ENCODE measurements at regions not wholly inside any gene's neighbourhood (a gene's known extent, or its start where the extent isn't known, plus 50 kb on each side); places are given as distances from the start of the nearest gene placed in this dataset.

DNA sequence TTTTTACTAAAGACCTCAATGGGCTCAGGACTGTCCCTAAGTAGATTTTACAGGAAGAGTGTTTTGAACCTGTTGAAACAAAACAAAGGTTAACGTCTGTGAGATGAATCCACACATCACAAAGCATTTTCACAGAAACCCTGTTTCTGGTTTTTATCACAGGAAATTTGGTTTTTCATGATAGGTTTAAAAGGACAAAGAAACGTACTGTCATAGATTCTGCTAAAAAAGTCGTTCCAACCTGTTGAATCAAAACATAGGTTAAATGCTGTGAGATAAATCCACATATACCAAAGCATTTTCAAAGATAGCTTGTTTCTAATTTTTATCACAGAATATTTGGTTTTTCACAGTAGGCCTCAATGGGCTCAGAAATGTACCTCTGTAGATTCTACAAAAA, 1531.0 kb downstream of the UQCRFS1 start:
- no peak overlapping the region for H3K4me3 ChIP-seq (ENCODE audit: low read depth, low read length)
- no peak for DNase-seq (ENCODE audit: low read depth)
- TF ChIP-seq, protein P1, sequence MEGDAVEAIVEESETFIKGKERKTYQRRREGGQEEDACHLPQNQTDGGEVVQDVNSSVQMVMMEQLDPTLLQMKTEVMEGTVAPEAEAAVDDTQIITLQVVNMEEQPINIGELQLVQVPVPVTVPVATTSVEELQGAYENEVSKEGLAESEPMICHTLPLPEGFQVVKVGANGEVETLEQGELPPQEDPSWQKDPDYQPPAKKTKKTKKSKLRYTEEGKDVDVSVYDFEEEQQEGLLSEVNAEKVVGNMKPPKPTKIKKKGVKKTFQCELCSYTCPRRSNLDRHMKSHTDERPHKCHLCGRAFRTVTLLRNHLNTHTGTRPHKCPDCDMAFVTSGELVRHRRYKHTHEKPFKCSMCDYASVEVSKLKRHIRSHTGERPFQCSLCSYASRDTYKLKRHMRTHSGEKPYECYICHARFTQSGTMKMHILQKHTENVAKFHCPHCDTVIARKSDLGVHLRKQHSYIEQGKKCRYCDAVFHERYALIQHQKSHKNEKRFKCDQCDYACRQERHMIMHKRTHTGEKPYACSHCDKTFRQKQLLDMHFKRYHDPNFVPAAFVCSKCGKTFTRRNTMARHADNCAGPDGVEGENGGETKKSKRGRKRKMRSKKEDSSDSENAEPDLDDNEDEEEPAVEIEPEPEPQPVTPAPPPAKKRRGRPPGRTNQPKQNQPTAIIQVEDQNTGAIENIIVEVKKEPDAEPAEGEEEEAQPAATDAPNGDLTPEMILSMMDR (conservative IDR thresholded peaks at IDR 0.05; ENCODE audit: low read depth, low read length) = no peak

DNA sequence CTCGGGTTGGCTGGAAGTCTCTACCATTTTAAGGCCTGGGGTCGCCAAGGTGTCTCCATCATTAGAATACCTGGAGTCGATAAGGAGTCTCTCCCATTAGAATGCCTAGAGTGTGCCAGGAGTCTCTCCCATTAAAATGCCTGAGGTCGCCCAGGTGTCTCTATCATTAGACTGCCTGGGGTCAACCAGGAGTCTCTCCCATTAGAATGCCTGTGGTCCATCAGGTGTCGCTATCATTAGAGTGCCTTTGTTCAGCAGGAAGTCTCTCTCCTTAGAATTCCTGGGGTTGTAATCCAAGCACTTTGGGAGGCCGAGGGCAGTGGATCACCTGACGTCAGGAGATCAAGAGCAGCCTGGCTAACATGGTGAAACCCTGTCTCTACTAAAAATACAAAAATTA, 1533.0 kb downstream of the UQCRFS1 start:
- no peak overlapping the region for H3K4me3 ChIP-seq (ENCODE audit: low read depth, low read length)
- TF ChIP-seq, protein P1 (conservative IDR thresholded peaks at IDR 0.05; ENCODE audit: low read depth, low read length) = no peak

DNA sequence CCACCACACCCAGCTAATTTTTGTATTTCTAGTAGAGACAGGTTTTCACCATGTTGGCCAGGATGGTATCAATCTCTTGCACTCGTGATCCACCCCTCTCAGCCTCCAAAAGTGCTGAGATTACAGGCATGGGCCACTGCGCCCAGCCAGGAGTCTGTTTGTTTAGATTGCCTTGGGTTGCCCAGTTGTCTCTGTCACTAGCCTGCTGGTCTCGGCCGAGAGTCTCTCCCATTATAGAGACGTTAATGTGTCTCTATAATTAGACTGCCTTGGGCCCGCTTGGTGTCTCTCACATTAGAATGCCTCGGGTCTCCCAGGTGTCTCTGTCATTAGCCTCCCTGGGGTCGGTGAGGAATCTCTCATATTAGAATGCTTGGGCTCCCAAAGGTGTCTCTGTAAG, 1533.6 kb downstream of the UQCRFS1 start:
- no peak overlapping the region for H3K4me3 ChIP-seq (ENCODE audit: low read depth, low read length)
- TF ChIP-seq, protein P1 (conservative IDR thresholded peaks at IDR 0.05; ENCODE audit: low read depth, low read length) = no peak
- DNase-seq (ENCODE audit: low read depth) = no peak

More for the DNA sequence above, 1533.0 kb downstream of the UQCRFS1 start:
- no peak for DNase-seq (ENCODE audit: low read depth)

DNA sequence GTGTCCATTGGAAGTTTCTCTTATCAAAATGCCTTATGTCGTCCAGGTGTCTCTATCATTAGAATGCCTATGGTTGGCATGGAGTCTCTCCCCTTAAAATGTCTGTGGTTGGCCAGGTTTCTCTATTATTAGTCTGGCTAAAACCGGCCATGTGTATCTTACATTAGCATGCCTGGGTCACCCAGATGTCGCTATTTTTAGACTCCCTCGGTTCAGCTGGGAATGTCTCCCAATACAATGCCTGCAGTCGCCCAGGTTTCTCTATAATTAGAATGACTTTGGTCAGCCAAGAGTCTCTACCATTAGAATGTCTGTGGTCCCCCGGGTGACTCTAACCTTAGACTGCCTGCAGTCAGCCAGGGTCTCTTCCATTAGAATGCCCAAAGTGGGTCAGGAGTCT, 1536.1 kb downstream of the UQCRFS1 start:
- no peak for DNase-seq (ENCODE audit: low read depth)
- H3K4me3 ChIP-seq (ENCODE audit: low read depth, low read length) = no peak overlapping the region
- TF ChIP-seq, protein P1 (conservative IDR thresholded peaks at IDR 0.05; ENCODE audit: low read depth, low read length) = no peak

DNA sequence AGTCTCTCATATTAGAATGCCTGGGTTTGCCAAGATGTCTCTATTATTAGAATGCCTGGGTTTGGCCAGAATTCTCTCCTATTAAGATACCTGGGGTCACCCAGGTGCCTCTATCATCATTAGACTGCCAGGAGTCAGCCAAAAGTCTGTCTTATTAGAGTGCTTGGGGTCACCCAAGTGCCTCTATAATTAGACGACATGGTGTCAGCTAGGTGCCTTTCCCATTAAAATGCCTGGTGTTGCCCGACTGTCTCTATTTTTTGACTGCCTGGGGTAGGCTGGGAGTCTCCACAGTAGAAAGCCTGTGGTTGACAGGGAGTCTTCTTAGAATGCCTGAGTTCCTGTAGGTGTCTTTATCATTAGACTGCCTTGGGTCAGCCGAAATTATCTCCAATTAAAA, 1536.6 kb downstream of the UQCRFS1 start:
- TF ChIP-seq, protein P1 (conservative IDR thresholded peaks at IDR 0.05; ENCODE audit: low read depth, low read length) = no peak
- H3K4me3 ChIP-seq (ENCODE audit: low read depth, low read length) = no peak overlapping the region
- no peak for DNase-seq (ENCODE audit: low read depth)

DNA sequence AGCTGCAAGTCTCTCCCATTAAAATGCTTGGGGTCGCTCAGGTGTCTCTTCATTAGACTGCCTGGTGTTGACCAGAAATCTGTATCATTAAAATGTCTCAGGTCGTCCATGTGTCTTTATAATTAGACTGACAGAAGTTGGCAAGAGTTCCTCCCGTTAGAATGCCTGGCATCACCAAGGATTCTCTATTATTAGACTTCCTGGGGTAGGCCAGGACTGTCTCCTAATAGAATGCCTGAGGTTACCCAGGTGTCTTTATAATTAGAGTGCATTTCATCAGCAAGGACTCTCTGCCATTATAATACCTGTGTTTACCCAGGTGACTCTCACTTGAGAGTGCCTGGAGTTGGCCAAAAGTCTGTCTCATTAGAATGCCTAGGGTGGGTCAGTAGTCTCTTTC, 1537.2 kb downstream of the UQCRFS1 start:
- TF ChIP-seq, protein P1 (conservative IDR thresholded peaks at IDR 0.05; ENCODE audit: low read depth, low read length) = no peak
- no peak overlapping the region for H3K4me3 ChIP-seq (ENCODE audit: low read depth, low read length)
- DNase-seq (ENCODE audit: low read depth) = no peak

DNA sequence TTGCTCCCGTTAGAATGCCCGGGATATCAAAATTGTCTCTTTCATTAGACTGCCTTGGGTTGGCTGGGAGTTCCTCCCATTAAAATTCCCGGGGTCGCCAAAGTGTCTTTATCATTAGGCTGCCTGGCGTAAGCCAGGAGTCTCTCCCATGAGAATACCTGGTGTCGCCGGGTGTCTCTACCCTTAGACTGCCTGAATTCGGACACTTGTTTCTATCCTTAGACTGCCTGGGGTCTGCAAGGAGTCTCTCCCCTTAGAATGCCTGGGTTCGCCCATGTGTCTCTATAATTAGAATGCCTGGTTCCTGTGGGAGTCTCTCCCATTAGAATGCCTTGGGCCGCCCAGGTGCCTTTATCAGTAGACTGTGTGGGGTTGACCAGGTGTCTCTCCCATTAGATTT, 1538.2 kb downstream of the UQCRFS1 start:
- DNase-seq (ENCODE audit: low read depth) = no peak
- TF ChIP-seq, protein P1 (conservative IDR thresholded peaks at IDR 0.05; ENCODE audit: low read depth, low read length) = no peak
- no peak overlapping the region for H3K4me3 ChIP-seq (ENCODE audit: low read depth, low read length)

Measured in choroid plexus epithelial cell (primary cell).